Mesendoderm (in vitro differentiated cells): ENCODE measurements at regions not wholly inside any gene's neighbourhood (a gene's known extent, or its start where the extent isn't known, plus 50 kb on each side); places are given as distances from the start of the nearest gene placed in this dataset.

Experiments used
- DNase-seq: peaks from one replicate; pipeline ENCODE4 v3.0.0; 2013
- H2AK5ac ChIP-seq: 2 replicates; pipeline ENCODE4 v1.6.1; 2013; ENCODE audit warnings: low read length, inconsistent platforms
- H2BK120ac ChIP-seq: 2 replicates; pipeline ENCODE4 v1.6.1; 2013; ENCODE audit warnings: low read depth, mild to moderate bottlenecking, low read length, moderate library complexity, mixed read lengths
- H2BK15ac ChIP-seq: replicated peaks from 2 replicates; pipeline ENCODE4 v1.6.1; 2013; ENCODE audit warnings: low read depth, mild to moderate bottlenecking, moderate library complexity
- H2BK5ac ChIP-seq: 2 replicates; pipeline ENCODE4 v1.6.1; 2013; ENCODE audit warnings: low read length, inconsistent platforms
- H3K18ac ChIP-seq: 2 replicates; pipeline ENCODE4 v1.6.1; 2013; ENCODE audit warnings: mild to moderate bottlenecking, low read length, mixed read lengths
- H3K23ac ChIP-seq: one replicate; pipeline ENCODE4 v1.6.1; 2013; ENCODE audit warnings: low read length
- H3K27ac ChIP-seq: 2 replicates; pipeline ENCODE4 v1.5.1; 2013; ENCODE audit warnings: low read depth, mild to moderate bottlenecking, inconsistent platforms, low read length, moderate library complexity
- H3K27me3 ChIP-seq: 2 replicates; pipeline ENCODE4 v1.6.1; 2013; ENCODE audit warnings: low read length, control low read depth, mild to moderate bottlenecking, inconsistent platforms; ENCODE audit not compliant: insufficient read depth, poor library complexity
- H3K36me3 ChIP-seq: 2 replicates; pipeline ENCODE4 v1.6.1; 2013; ENCODE audit warnings: low read length, inconsistent platforms; ENCODE audit not compliant: control insufficient read depth, insufficient read depth
- H3K4ac ChIP-seq: one replicate; pipeline ENCODE4 v1.6.1; 2013; ENCODE audit warnings: low read depth, mild to moderate bottlenecking, low read length, moderate library complexity
- H3K4me1 ChIP-seq: 2 replicates; pipeline ENCODE4 v1.6.1; 2013; ENCODE audit warnings: low read depth, low read length, inconsistent platforms; ENCODE audit not compliant: control insufficient read depth
- H3K4me2 ChIP-seq: 2 replicates; pipeline ENCODE4 v1.6.1; 2013; ENCODE audit warnings: low read length
- H3K4me3 ChIP-seq: 2 replicates; pipeline ENCODE4 v1.5.1; 2013; ENCODE audit warnings: mild to moderate bottlenecking, low read length
- H3K56ac ChIP-seq: one replicate; pipeline ENCODE4 v1.6.1; 2013; ENCODE audit warnings: low read length
- H3K79me1 ChIP-seq: 2 replicates; pipeline ENCODE4 v1.6.1; 2013; ENCODE audit warnings: low read length, inconsistent platforms
- H3K79me2 ChIP-seq: 2 replicates; pipeline ENCODE4 v1.6.1; 2013; ENCODE audit warnings: mild to moderate bottlenecking, low read length; ENCODE audit not compliant: control insufficient read depth, insufficient read depth
- H3K9ac ChIP-seq: 2 replicates; pipeline ENCODE4 v1.6.1; 2013; ENCODE audit warnings: low read length, inconsistent platforms
- H4K5ac ChIP-seq: one replicate; pipeline ENCODE4 v1.6.1; 2013; ENCODE audit warnings: low read length
- H4K8ac ChIP-seq: one replicate; pipeline ENCODE4 v1.6.1; 2013; ENCODE audit warnings: low read depth, mild to moderate bottlenecking, control low read depth, low read length, moderate library complexity
- WGBS: extraction: QIAGEN DNeasy Blood & Tissue Kit; methylation state at CpG from one replicate; pipeline ENCODE4 v1.1.7; 2013; ENCODE audit warnings: low lambda C conversion rate, missing lambda C conversion rate; ENCODE audit not compliant: insufficient coverage; ENCODE audit errors: extremely low coverage; 5-methylcytosine and 5-hydroxymethylcytosine counted together

DNA sequence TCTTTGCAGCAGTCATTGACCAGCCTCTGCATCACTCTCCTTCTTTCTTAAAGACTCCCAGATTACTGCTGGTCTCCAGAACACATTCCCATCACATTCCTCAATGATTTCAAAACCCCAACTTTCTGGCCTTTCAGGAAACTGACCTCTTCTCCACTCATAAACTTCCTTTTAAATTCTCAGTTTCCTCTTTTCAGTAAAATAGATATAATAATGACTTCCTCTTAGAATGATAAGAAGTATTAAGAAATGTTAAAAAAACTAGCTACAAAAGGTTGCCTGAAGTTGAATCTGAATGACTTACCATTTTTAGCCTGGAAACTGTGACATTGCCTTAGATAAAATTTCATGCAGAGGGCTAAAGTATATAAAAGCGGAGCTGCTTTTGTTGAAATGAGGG is 239.3 kb downstream of the OGFRL1 start:
- no peak overlapping the region for H4K5ac ChIP-seq
- H3K27ac ChIP-seq = no peak overlapping the region
- no peak overlapping the region for H3K18ac ChIP-seq
- H3K56ac ChIP-seq = no peak overlapping the region
- no peak overlapping the region for H3K23ac ChIP-seq
- H2BK5ac ChIP-seq = no peak overlapping the region
- DNase-seq = no peak
- no peak overlapping the region for H3K4me2 ChIP-seq
- H3K27me3 ChIP-seq = no peaks in the 10 kb centered on the region
- no peaks in the 10 kb centered on the region for H3K79me1 ChIP-seq
- H3K36me3 ChIP-seq = no peaks in the 10 kb centered on the region
- WGBS = no CpG with 5 or more reads among the region's 1 CpG
- no peak overlapping the region for H3K9ac ChIP-seq
- no peaks in the 10 kb centered on the region for H3K79me2 ChIP-seq
- H2AK5ac ChIP-seq = no peak overlapping the region
- H3K4ac ChIP-seq = no peak overlapping the region
- no peak overlapping the region for H4K8ac ChIP-seq
- no peak overlapping the region for H3K4me3 ChIP-seq
- H2BK15ac ChIP-seq = no peak overlapping the region
- H2BK120ac ChIP-seq = no peak overlapping the region
- H3K4me1 ChIP-seq = no peaks in the 10 kb centered on the region

DNA sequence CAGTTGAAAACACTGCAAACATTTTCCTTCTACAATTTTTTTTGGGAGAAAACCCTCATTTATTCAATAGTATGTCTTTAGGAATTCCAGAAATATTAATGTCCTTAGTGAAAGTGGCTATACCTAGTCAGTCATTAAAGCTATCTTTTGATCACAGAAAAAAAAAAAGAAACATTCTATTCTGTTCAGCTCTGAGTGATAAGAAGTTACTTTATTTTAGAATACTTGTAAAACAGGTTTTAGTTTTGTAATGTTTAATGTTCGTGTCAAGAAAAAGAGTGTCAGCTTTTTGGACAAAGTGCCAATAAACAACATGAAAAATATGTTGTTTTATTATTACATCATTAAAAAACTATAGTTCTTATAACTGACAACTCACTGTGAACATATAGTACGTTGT is 240.4 kb downstream of the OGFRL1 start:
- Histone ChIP-seq H4K8ac (no peak overlapping the region), H2BK120ac (no peak overlapping the region), H3K27ac (no peak overlapping the region), H3K56ac (no peak overlapping the region), H3K36me3 (no peaks in the 10 kb centered on the region), H3K4me2 (no peak overlapping the region), H3K79me2 (no peaks in the 10 kb centered on the region), H3K4me1 (no peaks in the 10 kb centered on the region), H3K18ac (no peak overlapping the region), H3K4ac (no peak overlapping the region), H3K79me1 (no peaks in the 10 kb centered on the region), H3K9ac (no peak overlapping the region), H2BK15ac (no peak overlapping the region), H3K27me3 (no peaks in the 10 kb centered on the region), H4K5ac (no peak overlapping the region), H2BK5ac (no peak overlapping the region), H3K4me3 (no peak overlapping the region), H3K23ac (no peak overlapping the region), H2AK5ac (no peak overlapping the region)
- DNase-seq = no peak
- WGBS = no CpG with 5 or more reads among the region's 2 CpGs

DNA sequence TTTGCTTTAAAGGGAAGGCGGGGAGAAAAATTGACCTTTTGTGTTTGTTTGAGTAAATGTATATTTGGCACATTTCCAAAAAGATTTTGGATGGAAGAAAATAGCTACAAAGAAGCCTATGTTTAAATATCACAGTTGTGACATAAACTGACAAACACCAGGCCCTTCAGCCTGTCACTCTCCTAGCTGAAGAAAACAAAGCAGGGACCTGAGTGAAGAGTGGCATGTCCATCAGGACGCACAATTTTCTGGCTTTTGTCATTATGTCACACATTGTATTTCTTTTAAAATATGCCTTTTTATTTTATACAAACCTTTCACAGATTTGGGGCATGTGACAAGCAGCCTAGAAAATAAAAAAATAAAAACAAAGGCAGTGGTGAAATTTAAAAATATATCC is 241.2 kb downstream of the OGFRL1 start:
- H3K4me1 ChIP-seq = no peaks in the 10 kb centered on the region
- no CpG with 5 or more reads among the region's 2 CpGs for WGBS
- no peak for DNase-seq
- no peak overlapping the region for H2AK5ac ChIP-seq
- no peak overlapping the region for H3K4ac ChIP-seq
- H3K4me2 ChIP-seq = no peak overlapping the region
- H2BK120ac ChIP-seq = no peak overlapping the region
- H3K56ac ChIP-seq = no peak overlapping the region
- no peaks in the 10 kb centered on the region for H3K27me3 ChIP-seq
- no peaks in the 10 kb centered on the region for H3K36me3 ChIP-seq
- no peak overlapping the region for H4K5ac ChIP-seq
- H3K27ac ChIP-seq = no peak overlapping the region
- H3K9ac ChIP-seq = no peak overlapping the region
- no peak overlapping the region for H3K18ac ChIP-seq
- no peak overlapping the region for H4K8ac ChIP-seq
- H3K4me3 ChIP-seq = no peak overlapping the region
- no peak overlapping the region for H2BK5ac ChIP-seq
- no peak overlapping the region for H2BK15ac ChIP-seq
- H3K79me2 ChIP-seq = no peaks in the 10 kb centered on the region
- no peaks in the 10 kb centered on the region for H3K79me1 ChIP-seq
- H3K23ac ChIP-seq = no peak overlapping the region

DNA sequence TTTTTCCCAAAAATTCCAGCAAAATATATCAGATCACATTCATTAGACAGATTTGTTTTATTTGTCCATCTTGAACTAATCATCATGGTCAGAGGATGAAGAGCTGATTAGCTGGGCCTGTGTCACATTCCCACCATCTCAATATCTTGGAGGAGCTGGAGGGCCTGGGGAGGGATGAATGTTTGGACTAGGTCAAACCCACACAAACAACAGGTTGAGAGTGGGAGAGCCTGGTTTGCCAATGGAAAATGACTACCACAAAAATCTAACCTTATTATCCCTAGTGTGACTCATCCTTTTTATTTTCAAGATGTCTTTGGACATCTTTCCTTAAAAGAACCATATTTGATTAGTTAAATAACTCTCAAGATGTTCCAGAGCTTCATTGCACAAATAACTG is 242.4 kb downstream of the OGFRL1 start:
- Histone ChIP-seq H3K27ac (no peak overlapping the region), H3K56ac (no peak overlapping the region), H2AK5ac (no peak overlapping the region), H2BK120ac (no peak overlapping the region), H3K23ac (no peak overlapping the region), H2BK15ac (no peak overlapping the region), H3K79me1 (no peaks in the 10 kb centered on the region), H3K27me3 (no peaks in the 10 kb centered on the region), H3K4me2 (no peak overlapping the region), H3K4ac (no peak overlapping the region), H3K36me3 (no peaks in the 10 kb centered on the region), H4K5ac (no peak overlapping the region), H3K18ac (no peak overlapping the region), H3K79me2 (no peaks in the 10 kb centered on the region), H3K4me1 (peaks cover 1% of the 10 kb centered on the region), H2BK5ac (no peak overlapping the region), H4K8ac (no peak overlapping the region), H3K9ac (no peak overlapping the region), H3K4me3 (no peak overlapping the region)
- no peak for DNase-seq

DNA sequence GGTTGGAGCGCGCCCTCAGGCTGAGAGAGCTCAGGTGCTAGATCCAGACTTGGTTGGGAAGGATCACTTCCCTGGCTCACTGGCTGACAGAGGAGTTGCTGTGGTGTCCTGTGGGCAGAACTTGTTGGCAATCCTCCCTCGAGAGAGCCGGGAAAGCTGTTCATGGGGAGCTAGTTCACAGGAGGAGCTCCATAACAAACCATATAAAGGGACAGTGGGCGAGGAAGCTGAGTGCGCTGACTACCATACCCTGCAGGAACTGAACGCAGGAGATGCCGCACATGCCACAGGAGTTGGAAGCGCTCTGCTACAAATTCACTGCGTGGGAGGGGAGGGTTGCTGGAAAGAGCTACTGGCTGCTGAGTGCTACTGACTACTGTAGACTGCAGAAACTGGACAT is 243.2 kb downstream of the OGFRL1 start:
- Histone ChIP-seq H3K9ac (no peak overlapping the region), H3K4me2 (no peak overlapping the region), H3K4me3 (no peak overlapping the region), H3K79me2 (no peaks in the 10 kb centered on the region), H2BK15ac (no peak overlapping the region), H3K23ac (no peak overlapping the region), H3K56ac (no peak overlapping the region), H3K4ac (no peak overlapping the region), H2BK120ac (no peak overlapping the region), H3K36me3 (no peaks in the 10 kb centered on the region), H2BK5ac (no peak overlapping the region), H3K79me1 (no peaks in the 10 kb centered on the region), H2AK5ac (no peak overlapping the region), H4K8ac (no peak overlapping the region), H3K27ac (no peak overlapping the region), H3K27me3 (no peaks in the 10 kb centered on the region), H4K5ac (no peak overlapping the region), H3K18ac (no peak overlapping the region), H3K4me1 (peaks cover 1% of the 10 kb centered on the region)
- no peak for DNase-seq
- WGBS = no CpG with 5 or more reads among the region's 10 CpGs

DNA sequence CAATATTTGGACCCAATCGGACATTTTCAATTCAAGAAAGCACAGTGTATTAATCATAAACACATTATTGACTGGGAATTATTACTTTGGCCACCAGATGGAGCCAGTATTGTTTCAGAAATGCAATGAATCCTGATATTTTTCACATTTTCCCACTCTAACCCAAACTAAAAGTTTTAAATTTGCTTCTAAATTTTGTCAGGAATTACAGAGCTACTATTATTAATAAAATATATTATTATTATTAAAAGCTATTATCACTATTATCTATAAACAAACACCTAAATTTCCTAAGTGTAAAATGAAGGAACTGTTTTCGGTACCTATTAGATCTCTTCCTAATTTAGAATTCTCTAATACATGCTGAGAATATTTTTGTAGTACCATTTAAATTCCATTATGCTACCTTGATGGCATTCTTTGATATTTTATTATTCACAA is 245.3 kb downstream of the OGFRL1 start:
- Histone ChIP-seq H2BK120ac (no peak overlapping the region), H2AK5ac (no peak overlapping the region), H4K5ac (no peak overlapping the region), H3K27me3 (no peaks in the 10 kb centered on the region), H3K9ac (no peak overlapping the region), H3K18ac (no peak overlapping the region), H3K36me3 (no peaks in the 10 kb centered on the region), H3K79me1 (no peaks in the 10 kb centered on the region), H3K27ac (no peak overlapping the region), H2BK15ac (no peak overlapping the region), H4K8ac (no peak overlapping the region), H3K4ac (no peak overlapping the region), H3K4me2 (no peak overlapping the region), H3K23ac (no peak overlapping the region), H3K4me3 (no peak overlapping the region), H3K79me2 (no peaks in the 10 kb centered on the region), H3K4me1 (peaks cover 1% of the 10 kb centered on the region), H3K56ac (no peak overlapping the region), H2BK5ac (no peak overlapping the region)
- no CpG with 5 or more reads among the region's 2 CpGs for WGBS
- no peak for DNase-seq
